Lower leg skin (tissue), 3 donors: ENCODE measurements at regions not wholly inside any gene's neighbourhood (a gene's known extent, or its start where the extent isn't known, plus 50 kb on each side); places are given as distances from the start of the nearest gene placed in this dataset.

ENCODE experiments used
- POLR2A ChIP-seq, 2 donors: fragments of 450-650 bp; IDR thresholded peaks; one replicate each; pipeline ENCODE4 v1.6.1; 2016 to 2017; ENCODE audit warnings: antibody characterized with exemption in 2 of 2, mild to moderate bottlenecking in 1 of 2, moderate library complexity in 1 of 2
- TF ChIP-seq, protein P1 (sequence below), 3 donors: fragments of 450-650 bp; IDR thresholded peaks; one replicate each; pipeline ENCODE4 v1.5.1; 2016; ENCODE audit warnings: antibody characterized with exemption in 3 of 3, mild to moderate bottlenecking in 3 of 3, moderate library complexity in 2 of 3

DNA sequence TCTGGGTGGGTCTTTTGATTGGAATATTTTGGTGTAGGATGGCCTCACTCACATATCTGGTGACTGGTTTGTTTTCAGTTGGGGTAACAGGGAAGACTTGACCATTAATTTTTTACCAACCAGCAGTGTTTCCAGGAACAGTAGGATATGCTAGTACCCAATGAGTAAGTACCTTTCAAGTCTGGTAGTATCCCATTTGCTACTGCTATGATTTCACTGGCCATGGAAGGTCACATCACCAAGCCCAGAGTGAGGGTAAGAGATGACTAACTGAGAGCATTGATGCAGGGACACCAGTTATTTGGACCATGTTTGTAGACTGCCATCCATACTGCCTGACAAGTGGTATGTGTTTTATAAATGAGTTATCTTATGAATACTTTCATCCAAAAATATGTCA, 277.7 kb downstream of the MAP2K6 start:
- TF ChIP-seq POLR2A (IDR thresholded peaks at IDR 0.05) = no peak
- TF ChIP-seq, protein P1, sequence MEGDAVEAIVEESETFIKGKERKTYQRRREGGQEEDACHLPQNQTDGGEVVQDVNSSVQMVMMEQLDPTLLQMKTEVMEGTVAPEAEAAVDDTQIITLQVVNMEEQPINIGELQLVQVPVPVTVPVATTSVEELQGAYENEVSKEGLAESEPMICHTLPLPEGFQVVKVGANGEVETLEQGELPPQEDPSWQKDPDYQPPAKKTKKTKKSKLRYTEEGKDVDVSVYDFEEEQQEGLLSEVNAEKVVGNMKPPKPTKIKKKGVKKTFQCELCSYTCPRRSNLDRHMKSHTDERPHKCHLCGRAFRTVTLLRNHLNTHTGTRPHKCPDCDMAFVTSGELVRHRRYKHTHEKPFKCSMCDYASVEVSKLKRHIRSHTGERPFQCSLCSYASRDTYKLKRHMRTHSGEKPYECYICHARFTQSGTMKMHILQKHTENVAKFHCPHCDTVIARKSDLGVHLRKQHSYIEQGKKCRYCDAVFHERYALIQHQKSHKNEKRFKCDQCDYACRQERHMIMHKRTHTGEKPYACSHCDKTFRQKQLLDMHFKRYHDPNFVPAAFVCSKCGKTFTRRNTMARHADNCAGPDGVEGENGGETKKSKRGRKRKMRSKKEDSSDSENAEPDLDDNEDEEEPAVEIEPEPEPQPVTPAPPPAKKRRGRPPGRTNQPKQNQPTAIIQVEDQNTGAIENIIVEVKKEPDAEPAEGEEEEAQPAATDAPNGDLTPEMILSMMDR (IDR thresholded peaks at IDR 0.05) = no peak
